Mucosa of rectum (tissue), 2 donors: ENCODE measurements at regions not wholly inside any gene's neighbourhood (a gene's known extent, or its start where the extent isn't known, plus 50 kb on each side); places are given as distances from the start of the nearest gene placed in this dataset.
"Not testable (repeated sequence)": the region's sequence is repeated elsewhere in the genome, so short reads cannot be mapped to it uniquely, and the experiment has no call there.

Source experiments
- H3K27ac ChIP-seq, 2 donors: one replicate each; pipeline ENCODE4 v1.7.0; 2013; ENCODE audit warnings: inconsistent platforms in 2 of 2, low read depth in 2 of 2, low read length in 2 of 2
- H3K27me3 ChIP-seq, 2 donors: one replicate each; pipeline ENCODE4 v1.7.0; 2013; ENCODE audit warnings: low read length in 2 of 2; ENCODE audit not compliant: control insufficient read depth in 2 of 2, insufficient read depth in 2 of 2
- H3K36me3 ChIP-seq, 2 donors: one replicate each; pipeline ENCODE4 v1.7.0; 2013; ENCODE audit warnings: low read length in 2 of 2; ENCODE audit not compliant: control insufficient read depth in 2 of 2, insufficient read depth in 2 of 2
- H3K4me1 ChIP-seq, 2 donors: one replicate each; pipeline ENCODE4 v1.7.0; 2013; ENCODE audit warnings: low read length in 2 of 2, mild to moderate bottlenecking in 1 of 2; ENCODE audit not compliant: control insufficient read depth in 2 of 2, insufficient read depth in 2 of 2
- H3K4me3 ChIP-seq, 2 donors: one replicate each; pipeline ENCODE4 v1.7.0; 2013; ENCODE audit warnings: low read length in 2 of 2
- H3K9ac ChIP-seq, 2 donors: one replicate each; pipeline ENCODE4 v1.7.0; 2013; ENCODE audit warnings: low read length in 2 of 2, low read depth in 1 of 2, mild to moderate bottlenecking in 1 of 2
- H3K9me3 ChIP-seq, 2 donors: one replicate each; pipeline ENCODE4 v1.7.0; 2013; ENCODE audit warnings: low read length in 2 of 2; ENCODE audit not compliant: control insufficient read depth in 2 of 2
- donor health status: healthy.
- donor health status: Normal muscosa, but diverticular disease.

GRCh38 chr11:98398508-98398907 is 622.2 kb upstream of the CNTN5 start:
- Histone ChIP-seq H3K36me3 (no peaks in the 10 kb centered on the region), H3K4me1 (no peaks in the 10 kb centered on the region), H3K9me3 (no peaks in the 10 kb centered on the region), H3K9ac (no peak overlapping the region), H3K27me3 (no peaks in the 10 kb centered on the region), H3K4me3 (no peak overlapping the region), H3K27ac (no peak overlapping the region)

GRCh38 chr11:98409069-98409468 is 611.7 kb upstream of the CNTN5 start:
- Histone ChIP-seq H3K4me3 (no peak overlapping the region), H3K4me1 (no peaks in the 10 kb centered on the region), H3K36me3 (no peaks in the 10 kb centered on the region), H3K9me3 (no peaks in the 10 kb centered on the region), H3K9ac (no peak overlapping the region), H3K27ac (no peak overlapping the region), H3K27me3 (no peaks in the 10 kb centered on the region)

GRCh38 chr11:98411777-98412176 is 609.0 kb upstream of the CNTN5 start:
- H3K27ac ChIP-seq: no peak overlapping the region
- no peaks in the 10 kb centered on the region for H3K27me3 ChIP-seq
- H3K4me3 ChIP-seq: no peak overlapping the region
- no peaks in the 10 kb centered on the region for H3K36me3 ChIP-seq
- H3K9me3 ChIP-seq: no peaks in the 10 kb centered on the region
- no peaks in the 10 kb centered on the region for H3K4me1 ChIP-seq
- no peak overlapping the region for H3K9ac ChIP-seq

- no peaks in the 10 kb centered on the region for H3K27me3 ChIP-seq
- no peak overlapping the region for H3K27ac ChIP-seq
- no peak overlapping the region for H3K9ac ChIP-seq
- H3K4me3 ChIP-seq: no peak overlapping the region
- H3K4me1 ChIP-seq: no peaks in the 10 kb centered on the region
- no peaks in the 10 kb centered on the region for H3K36me3 ChIP-seq
- H3K9me3 ChIP-seq: no peaks in the 10 kb centered on the region
Observed at GRCh38 chr11:98417256-98417755, 603.4 kb upstream of the CNTN5 start.

- Histone ChIP-seq H3K9me3 (peaks cover 0 to 3% of the 10 kb centered on the region in 2 donors), H3K36me3 (no peaks in the 10 kb centered on the region), H3K4me1 (no peaks in the 10 kb centered on the region), H3K9ac (no peak overlapping the region), H3K27ac (no peak overlapping the region), H3K27me3 (no peaks in the 10 kb centered on the region), H3K4me3 (no peak overlapping the region)
Observed at GRCh38 chr11:98423933-98424332, 596.8 kb upstream of the CNTN5 start.

- not testable (repeated sequence) for H3K36me3 ChIP-seq, H3K9me3 ChIP-seq, H3K9ac ChIP-seq, H3K4me1 ChIP-seq, H3K4me3 ChIP-seq, H3K27ac ChIP-seq, H3K27me3 ChIP-seq
Observed at GRCh38 chr11:98424773-98425172, 596.0 kb upstream of the CNTN5 start.

GRCh38 chr11:98431463-98432359 is 589.0 kb upstream of the CNTN5 start:
- H3K27ac ChIP-seq: no peak overlapping the region
- no peaks in the 10 kb centered on the region for H3K36me3 ChIP-seq
- H3K9me3 ChIP-seq: peaks cover 0 to 3% of the 10 kb centered on the region in 2 donors
- H3K4me1 ChIP-seq: no peaks in the 10 kb centered on the region
- H3K9ac ChIP-seq: no peak overlapping the region
- no peak overlapping the region for H3K4me3 ChIP-seq
- no peaks in the 10 kb centered on the region for H3K27me3 ChIP-seq

- H3K4me3 ChIP-seq: no peak overlapping the region
- no peak overlapping the region for H3K27ac ChIP-seq
- H3K36me3 ChIP-seq: no peaks in the 10 kb centered on the region
- H3K9ac ChIP-seq: no peak overlapping the region
- no peaks in the 10 kb centered on the region for H3K9me3 ChIP-seq
- H3K4me1 ChIP-seq: no peaks in the 10 kb centered on the region
- H3K27me3 ChIP-seq: no peaks in the 10 kb centered on the region
Observed at GRCh38 chr11:98434296-98434695, 586.5 kb upstream of the CNTN5 start.

- H3K27me3 ChIP-seq: no peaks in the 10 kb centered on the region
- H3K9ac ChIP-seq: no peak overlapping the region
- no peak overlapping the region for H3K4me3 ChIP-seq
- H3K36me3 ChIP-seq: no peaks in the 10 kb centered on the region
- H3K4me1 ChIP-seq: no peaks in the 10 kb centered on the region
- H3K27ac ChIP-seq: no peak overlapping the region
- H3K9me3 ChIP-seq: peaks cover 0 to 3% of the 10 kb centered on the region in 2 donors
Observed at GRCh38 chr11:98453378-98453777, 567.4 kb upstream of the CNTN5 start.

GRCh38 chr11:98455500-98456307 is 565.0 kb upstream of the CNTN5 start:
- Histone ChIP-seq H3K27me3 (no peaks in the 10 kb centered on the region), H3K27ac (no peak overlapping the region), H3K9ac (no peak overlapping the region), H3K4me3 (no peak overlapping the region), H3K36me3 (no peaks in the 10 kb centered on the region), H3K9me3 (peaks cover 0 to 3% of the 10 kb centered on the region in 2 donors), H3K4me1 (no peaks in the 10 kb centered on the region)
